HS-27A (cell line): ENCODE measurements at regions not wholly inside any gene's neighbourhood (a gene's known extent, or its start where the extent isn't known, plus 50 kb on each side); places are given as distances from the start of the nearest gene placed in this dataset.

Experiments used
- DNase-seq: peaks from one replicate; pipeline ENCODE4 v3.0.0-alpha.2; 2012; ENCODE audit warnings: low read depth, missing footprints

- DNase-seq, result no peak
Observed at GRCh38 chr9:13755551-13755950, 476.1 kb upstream of the MPDZ start.

GRCh38 chr9:13750639-13751038 is 471.1 kb upstream of the MPDZ start:
- no peak for DNase-seq

- peak; percentile 82 for DNase-seq
Observed at GRCh38 chr9:13750061-13750460, 470.6 kb upstream of the MPDZ start.

- no peak for DNase-seq
Observed at GRCh38 chr9:13746876-13747275, 467.4 kb upstream of the MPDZ start.

GRCh38 chr9:13744261-13744901 is 464.9 kb upstream of the MPDZ start:
- no peak for DNase-seq

DNA sequence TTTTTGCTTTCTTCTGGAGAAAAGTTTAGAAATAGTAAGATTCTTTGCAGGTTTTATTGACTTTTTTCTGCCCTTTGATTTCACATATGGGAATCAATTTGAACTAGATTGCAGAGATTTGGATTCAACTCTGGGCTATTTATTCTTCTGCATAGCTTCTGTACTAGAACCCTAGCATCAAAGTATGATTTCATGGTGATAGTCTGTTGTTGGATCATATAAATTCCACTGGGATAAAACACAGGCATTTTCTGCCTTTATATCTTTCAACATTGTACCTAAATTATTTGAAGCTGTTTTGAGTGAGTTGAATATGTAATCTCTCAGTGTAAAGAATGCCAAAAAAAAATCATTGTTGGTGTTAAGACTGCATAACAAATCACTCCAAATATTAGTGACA is 458.4 kb upstream of the MPDZ start:
- no peak for DNase-seq

- no peak for DNase-seq
Observed at GRCh38 chr9:13735181-13735580, 455.7 kb upstream of the MPDZ start.

DNA sequence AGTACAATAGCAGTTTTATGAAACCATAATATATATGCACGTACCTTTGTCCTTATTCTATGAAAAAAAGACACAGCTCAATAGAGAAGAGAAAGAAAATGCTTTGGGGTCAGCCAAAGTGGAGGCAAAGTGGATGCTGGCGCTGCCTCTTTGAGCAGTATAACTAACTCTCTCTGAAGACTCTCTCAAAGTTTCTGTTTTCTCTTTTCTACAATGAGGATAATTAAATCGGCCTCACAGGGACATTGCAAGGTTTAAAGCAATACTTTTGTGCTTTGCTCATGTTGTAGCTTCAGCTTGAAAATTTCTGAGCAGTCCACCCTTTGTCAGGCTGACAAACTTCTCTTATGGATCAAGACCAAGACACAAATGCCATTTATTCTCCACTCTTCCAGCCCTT is 455.1 kb upstream of the MPDZ start:
- DNase-seq, result no peak

DNA sequence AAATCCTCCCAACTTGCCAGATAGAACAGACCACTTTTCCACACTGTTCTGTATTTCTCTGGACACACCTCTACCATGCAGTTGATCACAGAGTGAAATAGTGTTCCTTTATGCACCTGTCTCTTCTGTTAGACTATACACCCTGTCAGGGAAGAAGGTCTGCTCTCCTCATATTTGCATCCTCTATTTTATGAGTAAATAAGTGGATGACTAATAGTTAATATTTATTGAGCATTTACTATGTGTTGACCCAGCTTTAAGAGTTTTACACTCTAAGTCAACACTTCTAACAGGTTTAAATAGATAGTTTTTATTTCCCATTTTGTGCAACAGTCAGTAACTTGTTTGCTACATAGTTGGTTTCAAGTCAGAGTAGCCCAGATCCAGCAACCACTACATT is 452.8 kb upstream of the MPDZ start:
- no peak for DNase-seq

DNA sequence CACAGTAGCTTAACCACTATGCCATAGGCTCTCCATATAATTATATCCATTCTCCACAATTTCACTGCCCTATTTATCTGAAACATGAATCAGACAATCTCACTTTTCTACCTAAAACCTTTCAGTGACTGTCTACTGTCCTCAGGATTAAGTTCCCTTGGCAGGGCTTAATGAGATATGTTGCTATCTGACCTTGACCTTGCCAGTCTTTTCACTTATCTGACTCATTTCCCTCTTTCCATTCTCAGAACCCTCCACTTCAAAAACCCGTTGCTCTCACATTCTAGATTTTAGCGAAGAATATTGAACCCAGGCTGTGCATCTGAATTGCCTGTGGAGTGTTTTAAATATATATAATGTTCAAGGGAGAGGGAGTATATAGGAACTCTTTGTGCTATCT is 452.1 kb upstream of the MPDZ start:
- DNase-seq, result no peak

DNA sequence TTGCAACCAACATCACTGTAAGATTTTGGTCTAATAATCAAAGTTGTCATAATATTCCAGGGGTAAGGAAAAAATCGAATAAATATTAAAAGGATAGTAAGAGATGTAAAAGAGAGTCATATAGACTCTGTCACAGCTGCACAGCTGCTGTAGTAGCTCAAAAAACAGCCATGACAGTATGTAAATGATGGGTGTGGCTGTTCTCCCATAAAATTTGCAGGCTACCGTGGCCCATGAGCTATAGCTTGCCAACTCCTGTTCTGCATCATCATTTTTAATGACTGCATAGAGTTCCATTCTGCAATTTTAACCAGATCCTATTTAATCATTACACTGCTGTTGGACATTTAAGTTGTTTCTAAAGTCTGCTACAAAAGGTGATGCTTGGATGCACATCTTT is 450.5 kb upstream of the MPDZ start:
- DNase-seq, result no peak

DNA sequence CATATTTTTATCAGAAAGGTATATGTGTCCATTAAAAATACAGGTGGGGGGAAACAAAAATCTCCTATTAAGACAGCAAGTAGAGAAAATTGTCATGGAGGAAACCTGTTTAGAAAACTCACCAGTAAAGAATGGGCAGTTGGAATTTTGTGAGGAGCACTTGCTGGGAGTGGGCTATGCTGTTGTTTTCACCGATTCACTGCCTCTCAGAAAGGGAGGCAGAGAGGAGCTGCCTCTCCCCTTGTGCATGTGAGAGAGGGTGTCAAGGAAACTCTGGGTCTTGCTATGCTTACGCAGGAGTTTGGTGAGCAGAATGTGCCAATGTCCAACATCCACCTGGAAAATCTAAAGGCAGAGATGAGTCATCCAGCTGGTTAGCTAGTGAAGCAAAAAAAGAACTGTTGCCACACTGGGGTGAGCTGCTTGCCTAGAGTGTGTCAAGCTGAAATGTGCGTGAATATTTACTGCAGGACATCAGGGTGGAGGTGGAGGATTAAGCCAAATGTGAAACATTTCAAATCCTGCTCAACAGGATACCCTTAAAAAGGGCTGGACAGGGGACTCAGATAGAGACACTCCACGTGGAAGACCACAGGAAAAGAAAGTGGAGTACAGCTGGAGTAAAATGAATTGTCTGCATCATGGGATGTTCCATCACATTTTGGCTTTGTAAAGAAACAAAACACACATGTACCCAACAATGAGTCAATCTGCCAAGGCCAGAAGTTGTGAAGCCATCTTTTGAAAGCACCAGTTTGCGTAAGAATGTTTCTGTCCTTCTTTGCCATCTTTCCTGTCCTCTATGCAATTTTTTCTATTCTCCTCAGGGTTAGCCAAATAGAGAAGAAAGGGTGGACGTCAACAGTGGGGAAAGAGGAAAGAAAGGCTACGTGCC is 449.7 kb upstream of the MPDZ start:
- DNase-seq, result no peak

DNA sequence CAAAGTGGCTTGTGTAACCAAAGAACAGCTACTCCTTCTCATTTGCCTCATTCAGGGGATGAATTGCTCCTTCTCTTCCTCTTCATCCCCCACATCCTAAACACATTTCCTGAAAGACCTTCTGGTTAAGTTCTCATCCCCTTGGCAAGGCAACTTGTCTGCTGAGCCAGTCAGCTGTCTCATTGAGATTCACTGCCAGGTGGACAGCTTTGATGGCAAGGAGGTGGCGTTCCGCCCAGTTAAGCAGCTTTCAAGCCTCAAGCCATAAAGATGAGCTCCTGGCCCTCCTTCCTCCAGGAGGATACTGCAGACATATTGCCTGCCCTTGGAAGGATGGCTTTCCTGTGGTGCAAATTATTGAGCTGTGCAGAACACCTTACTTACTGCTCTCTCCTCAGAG is 448.6 kb upstream of the MPDZ start:
- DNase-seq, result no peak

GRCh38 chr9:13726746-13727145 is 447.3 kb upstream of the MPDZ start:
- DNase-seq, result no peak

- DNase-seq, result no peak
Observed at GRCh38 chr9:13725516-13725915, 446.0 kb upstream of the MPDZ start.

DNA sequence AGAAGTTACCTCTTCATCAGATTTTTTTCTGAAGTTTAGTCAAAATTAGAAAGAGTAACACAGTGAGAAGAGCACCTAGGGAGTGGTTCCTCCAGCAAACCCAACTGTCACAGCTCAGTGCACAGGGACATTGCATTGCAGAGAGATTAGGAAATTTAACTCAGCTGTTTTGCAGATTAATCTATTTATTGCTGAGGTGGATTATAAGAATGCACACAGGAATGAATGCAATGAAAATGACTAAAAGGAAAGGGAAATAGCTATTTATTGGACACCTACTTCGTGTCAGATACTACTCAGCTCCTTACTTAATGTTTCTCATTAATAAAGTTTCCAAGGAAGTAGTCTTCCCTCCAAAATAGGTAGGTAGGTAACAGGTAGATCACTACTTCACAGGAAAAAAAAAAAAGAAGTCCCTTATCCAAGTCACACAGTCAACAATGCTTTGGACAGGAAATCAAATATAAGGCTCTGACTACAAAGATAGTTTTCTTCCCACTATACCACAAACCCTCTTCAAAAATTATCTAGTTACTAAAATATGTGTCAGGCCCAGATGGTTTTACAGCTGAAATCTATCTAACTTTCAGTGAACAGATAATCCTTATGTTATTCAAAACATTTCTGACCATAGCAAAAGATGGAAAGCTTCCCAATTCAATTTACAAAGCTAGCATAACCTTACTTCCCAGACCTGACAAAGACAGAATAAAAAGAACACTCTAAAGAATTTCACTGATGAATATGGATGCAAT is 442.2 kb upstream of the MPDZ start:
- no peak for DNase-seq

- no peak for DNase-seq
Observed at GRCh38 chr9:13719981-13720676, 440.6 kb upstream of the MPDZ start.

GRCh38 chr9:13719446-13719845 is 440.0 kb upstream of the MPDZ start:
- DNase-seq, result no peak

- DNase-seq, result no peak
Observed at GRCh38 chr9:13718539-13718938, 439.0 kb upstream of the MPDZ start.

DNA sequence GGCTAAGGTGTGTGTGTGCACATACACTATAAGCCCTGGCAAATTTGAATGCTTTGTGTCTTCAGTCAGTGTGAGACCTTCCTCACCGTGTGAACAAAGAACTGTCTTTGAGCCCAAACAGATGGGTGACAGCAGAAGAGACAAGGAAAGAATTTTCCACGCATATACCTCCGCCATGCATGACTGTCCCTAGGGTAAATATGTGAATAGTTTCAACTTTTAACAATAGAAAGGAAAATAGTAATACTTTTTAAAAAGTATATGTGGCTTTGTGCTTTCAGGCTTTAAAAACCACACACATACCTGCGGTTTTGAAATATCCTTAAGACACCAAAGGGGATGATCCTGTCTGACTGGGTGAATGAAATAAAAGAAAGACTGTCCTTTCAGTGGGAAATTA is 438.6 kb upstream of the MPDZ start:
- DNase-seq, result no peak

DNA sequence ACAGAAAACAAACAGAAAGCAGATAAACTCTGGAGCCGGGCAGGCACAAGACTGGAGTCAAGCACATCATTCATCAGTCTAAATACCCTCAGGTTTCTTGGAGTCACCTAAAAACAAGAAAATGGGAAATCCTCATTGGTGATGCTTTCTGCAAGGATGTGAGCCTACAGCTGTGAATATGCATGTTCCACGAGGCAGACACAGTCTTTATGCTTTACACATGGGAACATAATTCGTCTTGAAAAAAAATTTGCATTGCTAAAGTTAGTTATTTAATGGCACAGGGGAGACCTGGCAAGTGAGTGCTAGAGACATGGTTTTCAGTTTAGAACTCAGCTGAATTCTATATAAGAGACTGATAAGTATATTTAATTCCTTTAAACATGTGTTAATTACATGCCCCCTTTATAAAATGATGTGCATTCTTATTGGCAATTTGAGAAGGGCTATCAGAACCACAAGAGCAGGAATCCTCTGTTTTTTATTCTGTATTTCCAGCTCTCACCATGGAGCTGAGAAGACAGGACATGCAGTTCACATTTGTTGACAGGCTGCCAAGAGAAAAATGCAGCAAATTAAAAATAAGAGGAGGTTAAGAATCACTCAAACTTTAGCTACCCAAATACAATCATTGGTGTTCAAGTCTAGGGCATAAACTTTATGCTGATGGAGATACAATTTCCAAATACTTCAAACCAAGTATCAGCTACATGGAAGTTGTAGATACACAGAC is 438.0 kb upstream of the MPDZ start:
- DNase-seq, result no peak
